WTC11 (cell line): ENCODE measurements at regions not wholly inside any gene's neighbourhood (a gene's known extent, or its start where the extent isn't known, plus 50 kb on each side); places are given as distances from the start of the nearest gene placed in this dataset.

ENCODE experiments used
- ATAC-seq: fragments of 200-7000 bp; cut with Tn5 transposase; 2 replicates; pipeline ENCODE4 v1.10.0; 2021; ENCODE audit warnings: mild to moderate bottlenecking, moderate library complexity
- CTCF ChIA-PET: fragments of 300-600 bp; sonication (Branson Sonifier 250); formaldehyde crosslinking; loops from one replicate; lab custom pipeline; 2021; ENCODE audit warnings: antibody characterized with exemption; lab: Charles Lee
- POLR2A ChIA-PET: fragments of 350-600 bp; sonication (Branson Sonifier 250); formaldehyde crosslinking; loops from one replicate; lab custom pipeline; 2021; ENCODE audit warnings: antibody characterized with exemption; lab: Charles Lee
- DNase-seq: peaks from one replicate; pipeline ENCODE4 v3.0.0; 2021; ENCODE audit warnings: low spot score
- H3K27ac Mint-ChIP-seq: 2 replicates; pipeline ENCODE4 v1.8.0; 2021; ENCODE audit warnings: mixed read lengths
- H3K27me3 Mint-ChIP-seq: 2 replicates; pipeline ENCODE4 v1.8.0; 2021; ENCODE audit warnings: low read depth, mild to moderate bottlenecking, moderate library complexity, mixed read lengths
- H3K36me3 Mint-ChIP-seq: 2 replicates; pipeline ENCODE4 v1.8.0; 2021; ENCODE audit warnings: mixed read lengths
- H3K4me1 Mint-ChIP-seq: 2 replicates; pipeline ENCODE4 v1.8.0; 2022; ENCODE audit warnings: mixed read lengths
- H3K4me3 Mint-ChIP-seq: 2 replicates; pipeline ENCODE4 v1.8.0; 2021; ENCODE audit warnings: mild to moderate bottlenecking, moderate library complexity, mixed read lengths
- H3K9me3 Mint-ChIP-seq: 2 replicates; pipeline ENCODE4 v1.8.0; 2021; ENCODE audit warnings: mixed read lengths
- AR ChIP-seq: fragments of 250-450 bp; sonication (Bioruptor Pico); IDR thresholded peaks from 2 replicates; pipeline ENCODE4 v1.9.0; 2021; ENCODE audit warnings: mild to moderate bottlenecking
- CREB1 ChIP-seq: sonication (generic); formaldehyde crosslinking; IDR thresholded peaks from 2 replicates; pipeline ENCODE4 v1.8.0; 2023; ENCODE audit warnings: mild to moderate bottlenecking, missing genetic modification reagents
- E2F4 ChIP-seq: sonication (generic); formaldehyde crosslinking; IDR thresholded peaks from 2 replicates; pipeline ENCODE4 v1.8.1; 2022; ENCODE audit warnings: low read depth, mild to moderate bottlenecking, moderate library complexity, missing genetic modification reagents, borderline replicate concordance
- ETV6 ChIP-seq: sonication (generic); formaldehyde crosslinking; IDR thresholded peaks from 2 replicates; pipeline ENCODE4 v1.8.1; 2022; ENCODE audit warnings: mild to moderate bottlenecking, missing genetic modification reagents
- FOXK1 ChIP-seq: sonication (generic); formaldehyde crosslinking; IDR thresholded peaks from 2 replicates; pipeline ENCODE4 v1.8.0; 2022; ENCODE audit warnings: mild to moderate bottlenecking, moderate library complexity, missing genetic modification reagents
- FOXP1 ChIP-seq: sonication (generic); formaldehyde crosslinking; IDR thresholded peaks from 2 replicates; pipeline ENCODE4 v1.8.0; 2022; ENCODE audit warnings: missing genetic modification reagents, mild to moderate bottlenecking, moderate library complexity, borderline replicate concordance
- GRHL2 ChIP-seq: fragments of 250-450 bp; sonication (Bioruptor Pico); IDR thresholded peaks from 2 replicates; pipeline ENCODE4 v1.8.0; 2022; ENCODE audit warnings: mild to moderate bottlenecking, moderate library complexity; ENCODE audit not compliant: insufficient replicate concordance, severe bottlenecking
- HMGA2 ChIP-seq: fragments of 250-450 bp; sonication (Bioruptor Pico); IDR thresholded peaks from 2 replicates; pipeline ENCODE4 v1.4.0; 2021; ENCODE audit warnings: mild to moderate bottlenecking, moderate library complexity
- HMGXB4 ChIP-seq: sonication (generic); formaldehyde crosslinking; IDR thresholded peaks from 2 replicates; pipeline ENCODE4 v1.8.1; 2023; ENCODE audit warnings: mild to moderate bottlenecking, moderate library complexity, missing genetic modification reagents
- IRF1 ChIP-seq: sonication (generic); formaldehyde crosslinking; IDR thresholded peaks from 2 replicates; pipeline ENCODE4 v1.8.0; 2023; ENCODE audit warnings: missing genetic modification reagents
- IRF2 ChIP-seq: sonication (generic); formaldehyde crosslinking; IDR thresholded peaks from 2 replicates; pipeline ENCODE4 v1.8.0; 2022; ENCODE audit warnings: low read depth, missing genetic modification reagents, borderline replicate concordance
- MYBL2 ChIP-seq: sonication (generic); formaldehyde crosslinking; IDR thresholded peaks from 2 replicates; pipeline ENCODE4 v1.8.1; 2023; ENCODE audit warnings: mild to moderate bottlenecking, moderate library complexity, missing genetic modification reagents
- NFE2L1 ChIP-seq: sonication (generic); formaldehyde crosslinking; IDR thresholded peaks from 2 replicates; pipeline ENCODE4 v1.8.1; 2023; ENCODE audit warnings: missing genetic modification reagents
- NR2C2 ChIP-seq: sonication (generic); formaldehyde crosslinking; IDR thresholded peaks from 2 replicates; pipeline ENCODE4 v1.8.0; 2022; ENCODE audit warnings: mild to moderate bottlenecking, missing genetic modification reagents
- NR3C1 ChIP-seq: sonication (generic); formaldehyde crosslinking; conservative IDR thresholded peaks from 2 replicates; pipeline ENCODE4 v1.8.1; 2023; ENCODE audit warnings: low read depth, mild to moderate bottlenecking, missing genetic modification reagents
- OVOL2 ChIP-seq: fragments of 250-450 bp; sonication (Bioruptor Pico); IDR thresholded peaks from 2 replicates; pipeline ENCODE4 v1.9.0; 2021; ENCODE audit warnings: mild to moderate bottlenecking, borderline replicate concordance
- USF2 ChIP-seq: sonication (generic); formaldehyde crosslinking; IDR thresholded peaks from 2 replicates; pipeline ENCODE4 v1.8.1; 2023; ENCODE audit warnings: mild to moderate bottlenecking, missing genetic modification reagents, moderate library complexity
- ZNF138 ChIP-seq: sonication (generic); formaldehyde crosslinking; conservative IDR thresholded peaks from 2 replicates; pipeline ENCODE4 v1.8.1; 2022; ENCODE audit warnings: mild to moderate bottlenecking, moderate library complexity, missing genetic modification reagents
- ZNF396 ChIP-seq: fragments of 250-450 bp; sonication (Bioruptor Pico); IDR thresholded peaks from 2 replicates; pipeline ENCODE4 v1.8.0; 2021; ENCODE audit warnings: mild to moderate bottlenecking, moderate library complexity, borderline replicate concordance
- ZNF532 ChIP-seq: fragments of 250-450 bp; sonication (Bioruptor Pico); IDR thresholded peaks from 2 replicates; pipeline ENCODE4 v1.9.0; 2021; ENCODE audit warnings: mild to moderate bottlenecking, borderline replicate concordance

- DNase-seq: no peak
- H3K4me1 Mint-ChIP-seq: peaks cover 6% of the 10 kb centered on the region
- ChIA-PET POLR2A (no interaction called here), CTCF (no interaction called here)
- no peak overlapping the region for H3K4me3 Mint-ChIP-seq
- H3K27me3 Mint-ChIP-seq: no peaks in the 10 kb centered on the region
- no peak for TF ChIP-seq GRHL2 (CRISPR knock-in tag)
- no peak for TF ChIP-seq ZNF532 (CRISPR knock-in tag)
- TF ChIP-seq ETV6 (CRISPR knock-in tag): no peak
- no peak for TF ChIP-seq USF2
- no peak for TF ChIP-seq NFE2L1 (CRISPR knock-in tag)
- no peak for TF ChIP-seq HMGXB4 (CRISPR knock-in tag)
- no peak for TF ChIP-seq ZNF396 (CRISPR knock-in tag)
- TF ChIP-seq NR3C1: no peak
- H3K36me3 Mint-ChIP-seq: no peaks in the 10 kb centered on the region
- peaks cover 17% of the 10 kb centered on the region for H3K9me3 Mint-ChIP-seq
- ATAC-seq: no peak
- H3K27ac Mint-ChIP-seq: no peak overlapping the region
These were observed 766.8 kb downstream of the USP25 start for GRCh38 chr21:16496609-16497008.

- no peaks in the 10 kb centered on the region for H3K4me1 Mint-ChIP-seq
- POLR2A ChIA-PET: no interaction called here
- no peak for ATAC-seq
These were observed 770.5 kb downstream of the USP25 start for GRCh38 chr21:16500271-16500670.

More at GRCh38 chr21:16500271-16500670, 770.5 kb downstream of the USP25 start:
- CTCF ChIA-PET: no interaction called here
- no peak for DNase-seq
- H3K27ac Mint-ChIP-seq: no peak overlapping the region
- TF ChIP-seq HMGA2 (CRISPR knock-in tag) (no peak), FOXK1 (CRISPR knock-in tag) (no peak), ZNF138 (CRISPR knock-in tag) (no peak), NR2C2 (CRISPR knock-in tag) (no peak), E2F4 (CRISPR knock-in tag) (no peak), OVOL2 (CRISPR knock-in tag) (no peak), MYBL2 (no peak), IRF1 (CRISPR knock-in tag) (no peak), FOXP1 (CRISPR knock-in tag) (no peak), IRF2 (CRISPR knock-in tag) (no peak), CREB1 (no peak), AR (CRISPR knock-in tag) (no peak)
- H3K36me3 Mint-ChIP-seq: no peaks in the 10 kb centered on the region
- no peaks in the 10 kb centered on the region for H3K27me3 Mint-ChIP-seq
- H3K9me3 Mint-ChIP-seq: peaks cover 17% of the 10 kb centered on the region
- H3K4me3 Mint-ChIP-seq: no peak overlapping the region
